GM21825 (cell line): ENCODE measurements at regions not wholly inside any gene's neighbourhood (a gene's known extent, or its start where the extent isn't known, plus 50 kb on each side); places are given as distances from the start of the nearest gene placed in this dataset.

Experiments
- ATAC-seq: cut with Tn5 transposase; IDR thresholded peaks from one replicate; pipeline ENCODE4 v1.9.1; 2021; ENCODE audit warnings: mild to moderate bottlenecking, moderate library complexity; ENCODE audit not compliant: unreplicated experiment

DNA sequence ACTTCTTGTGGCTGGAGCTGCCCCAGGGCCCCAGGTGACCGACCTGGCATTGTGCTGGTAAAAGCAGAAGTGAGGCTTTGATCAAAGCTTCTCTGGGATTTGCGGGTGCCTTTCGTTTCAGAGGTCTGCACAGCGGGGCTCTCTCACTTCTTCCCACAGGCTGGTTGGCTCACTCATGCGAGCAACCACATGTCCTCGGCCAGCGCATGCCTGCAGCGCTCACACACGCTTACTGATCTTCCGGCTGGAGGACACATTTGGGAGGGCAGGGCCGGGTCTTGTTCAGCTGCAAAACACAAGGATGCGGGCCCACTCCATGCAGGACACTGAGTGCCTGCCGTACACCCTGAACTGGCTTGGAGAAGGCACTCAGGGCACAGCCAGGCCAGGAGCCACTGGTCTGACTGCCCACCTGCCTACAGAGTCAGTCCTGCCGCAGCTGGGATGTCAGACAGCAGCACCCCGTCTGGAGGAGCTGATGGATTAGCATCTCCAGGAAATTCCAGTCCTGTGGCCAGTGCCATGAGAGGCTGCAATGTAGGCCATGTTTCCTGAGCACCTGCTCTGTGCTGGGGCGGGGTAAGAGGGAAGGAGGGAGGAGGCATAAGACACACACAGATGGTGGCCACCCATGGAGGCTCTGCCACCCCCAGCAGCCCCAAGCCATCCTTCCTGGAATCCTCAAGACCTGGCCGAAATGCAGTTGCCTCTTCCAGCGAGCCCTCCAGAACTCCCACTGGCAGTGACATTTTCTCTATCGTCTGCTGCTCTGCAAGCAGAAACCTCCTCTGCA lies 1383.2 kb downstream of the BRD1 start:
- ATAC-seq: no peak

GRCh38 chr22:48443680-48444079 lies 1384.0 kb downstream of the BRD1 start:
- no peak for ATAC-seq

GRCh38 chr22:48442663-48443062 lies 1385.0 kb downstream of the BRD1 start:
- ATAC-seq: no peak

GRCh38 chr22:48441553-48441850 lies 1386.2 kb downstream of the BRD1 start:
- no peak for ATAC-seq

GRCh38 chr22:48440673-48441552 lies 1386.8 kb downstream of the BRD1 start:
- no peak for ATAC-seq

GRCh38 chr22:48440176-48440575 lies 1387.5 kb downstream of the BRD1 start:
- no peak for ATAC-seq

DNA sequence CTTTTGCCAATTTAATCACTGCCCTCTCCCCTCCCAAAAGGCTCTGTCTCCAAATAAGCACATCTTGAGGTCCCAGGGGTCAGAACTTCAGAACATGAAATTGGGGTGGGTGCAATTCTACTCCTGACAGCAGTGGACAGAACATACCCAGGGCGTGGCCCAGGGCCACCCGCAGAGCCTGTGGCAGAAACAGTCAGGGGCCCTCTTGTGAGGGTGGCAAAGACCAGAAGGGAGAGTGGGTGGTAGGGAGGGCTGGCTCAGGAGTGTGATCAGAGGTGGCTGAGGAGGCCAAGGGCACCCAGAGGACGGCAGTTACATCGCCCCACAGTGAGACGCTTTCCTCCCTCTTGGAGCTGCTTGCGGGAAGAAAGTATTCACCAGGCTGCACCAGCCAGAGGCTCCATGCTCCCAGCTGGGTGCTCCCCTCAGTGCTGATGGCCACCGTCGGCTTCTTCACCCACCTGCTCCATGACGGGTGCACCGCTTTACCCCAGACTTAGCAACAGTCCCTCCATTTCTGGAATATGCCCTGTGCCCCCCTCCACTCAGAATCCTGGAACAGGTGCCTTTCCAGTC lies 1388.0 kb downstream of the BRD1 start:
- ATAC-seq: no peak

DNA sequence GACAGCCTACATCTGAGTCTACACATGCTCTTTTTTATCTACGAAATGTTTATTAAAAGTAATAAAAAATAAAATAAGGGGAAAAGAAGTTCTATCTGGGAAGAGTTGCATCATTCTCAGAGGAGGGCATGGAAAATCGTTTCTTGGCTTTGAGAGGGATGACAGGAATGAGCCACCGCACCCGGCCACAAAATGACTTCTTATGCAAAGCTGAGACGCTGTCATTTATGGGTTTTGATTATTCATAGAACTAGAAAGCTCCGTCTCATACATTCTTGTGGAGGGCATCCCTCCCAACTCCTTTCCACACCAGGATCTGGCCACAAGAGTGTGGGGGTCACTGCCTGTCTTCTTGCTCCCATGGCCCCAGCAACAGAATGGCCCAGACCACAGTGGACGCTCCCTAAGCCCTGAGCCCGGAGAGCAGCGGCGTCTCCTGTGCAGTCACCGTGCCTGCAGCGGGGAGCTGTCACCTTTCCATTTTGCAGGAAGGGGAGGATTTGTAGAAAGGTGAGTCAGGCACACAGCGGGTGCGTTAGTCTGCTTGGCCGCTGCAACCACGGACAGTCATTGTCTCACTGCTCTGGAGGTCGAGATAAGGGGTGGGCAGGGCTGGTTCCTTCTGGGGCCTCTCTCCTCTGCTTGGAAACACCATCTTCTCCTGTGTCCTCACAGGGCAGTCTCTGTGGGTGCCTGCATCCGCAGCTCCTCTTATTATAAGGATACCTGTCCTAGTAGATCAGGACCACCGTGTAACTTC lies 1388.7 kb downstream of the BRD1 start:
- ATAC-seq: no peak

DNA sequence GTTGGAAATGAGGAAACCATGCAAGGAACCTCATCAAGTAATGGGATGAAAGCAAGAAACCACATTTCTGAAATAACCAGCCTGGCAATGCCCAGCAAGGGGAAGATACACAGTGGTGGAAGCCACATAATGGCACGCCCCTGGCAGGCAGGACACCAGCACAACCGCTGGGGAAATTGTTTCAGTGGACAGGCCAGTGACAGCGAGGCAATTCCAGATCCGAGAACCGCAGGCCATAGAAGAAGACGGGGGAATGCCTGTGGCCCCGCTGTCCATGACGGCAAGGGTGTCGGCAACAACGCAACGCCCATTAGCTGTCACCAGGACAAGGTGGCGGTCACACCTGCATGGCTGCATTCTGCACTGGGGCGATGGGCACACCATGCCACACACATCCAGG lies 1389.6 kb downstream of the BRD1 start:
- no peak for ATAC-seq

DNA sequence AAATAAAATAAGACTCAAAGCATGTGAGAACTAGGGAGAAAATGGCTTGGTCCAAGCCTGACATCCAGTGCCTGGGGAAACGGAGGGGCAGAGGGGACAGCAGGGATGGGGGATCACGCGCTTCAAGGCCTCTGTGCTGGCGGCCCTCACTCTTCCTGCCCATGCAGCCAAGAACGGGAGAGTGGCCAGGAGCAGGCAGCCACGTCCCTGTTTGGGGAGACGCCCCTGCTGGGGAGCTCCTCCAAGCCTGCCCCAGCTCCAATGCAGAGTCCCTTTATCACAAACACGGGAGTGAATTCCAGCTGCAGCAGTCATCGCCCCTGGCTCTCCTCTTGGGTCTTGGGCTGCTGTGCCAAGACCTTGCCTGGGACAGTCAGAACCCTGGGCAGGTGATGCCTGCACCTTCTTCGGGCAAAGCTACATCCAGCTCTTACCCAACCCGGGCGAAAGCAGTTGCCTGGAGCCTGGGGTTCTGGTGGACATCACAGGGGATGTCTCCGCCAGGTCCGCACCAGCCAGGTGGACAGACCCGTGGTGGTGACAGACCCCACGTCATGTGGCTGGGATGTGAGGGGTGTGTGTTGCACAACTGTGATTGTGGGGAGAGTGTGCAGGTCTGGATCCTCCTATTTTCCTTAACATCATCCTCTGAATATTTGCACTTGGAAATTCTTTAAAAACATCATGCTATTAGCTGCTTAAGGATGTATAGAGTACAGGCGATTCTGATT lies 1391.3 kb downstream of the BRD1 start:
- no peak for ATAC-seq

GRCh38 chr22:48434868-48435250 lies 1392.8 kb downstream of the BRD1 start:
- no peak for ATAC-seq

- no peak for ATAC-seq
Measured at GRCh38 chr22:48434156-48434867, 1393.4 kb downstream of the BRD1 start.

- no peak for ATAC-seq
Measured at GRCh38 chr22:48433647-48434046, 1394.0 kb downstream of the BRD1 start.

DNA sequence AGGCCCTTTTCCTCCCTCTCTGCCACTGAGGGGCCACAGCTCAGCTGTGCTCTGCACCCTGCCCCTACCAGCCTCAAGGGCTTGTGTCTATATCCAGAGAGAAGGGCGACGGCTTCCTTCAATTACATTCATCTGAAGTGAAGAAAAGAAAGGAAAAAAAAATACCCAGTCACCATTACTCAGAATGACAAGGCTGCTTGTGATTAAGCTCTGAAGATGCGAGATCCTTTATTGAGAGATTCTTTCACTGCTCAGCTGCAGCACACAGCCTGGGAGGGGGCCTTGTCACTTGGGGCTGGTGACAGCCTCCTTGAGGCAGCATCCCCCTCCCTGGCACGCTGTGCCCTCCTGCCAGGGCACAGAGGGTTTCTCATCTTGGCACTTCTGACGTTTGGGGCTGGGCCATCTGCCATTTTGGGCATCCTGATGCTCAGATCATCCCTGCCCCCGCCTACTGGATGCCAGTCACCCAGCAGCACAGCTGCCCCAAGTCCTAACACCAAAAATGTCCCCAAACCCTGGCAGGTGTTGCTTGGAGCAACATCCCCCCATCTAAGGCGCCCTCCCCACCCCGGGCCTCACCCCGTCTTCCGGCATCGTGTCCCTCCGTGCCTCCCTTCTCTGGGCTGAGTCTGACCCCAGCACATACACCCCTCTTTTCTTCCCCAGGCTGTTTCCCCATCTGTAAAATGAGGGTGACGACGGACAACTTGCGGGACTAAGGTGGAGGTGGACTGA lies 1394.7 kb downstream of the BRD1 start:
- no peak for ATAC-seq

DNA sequence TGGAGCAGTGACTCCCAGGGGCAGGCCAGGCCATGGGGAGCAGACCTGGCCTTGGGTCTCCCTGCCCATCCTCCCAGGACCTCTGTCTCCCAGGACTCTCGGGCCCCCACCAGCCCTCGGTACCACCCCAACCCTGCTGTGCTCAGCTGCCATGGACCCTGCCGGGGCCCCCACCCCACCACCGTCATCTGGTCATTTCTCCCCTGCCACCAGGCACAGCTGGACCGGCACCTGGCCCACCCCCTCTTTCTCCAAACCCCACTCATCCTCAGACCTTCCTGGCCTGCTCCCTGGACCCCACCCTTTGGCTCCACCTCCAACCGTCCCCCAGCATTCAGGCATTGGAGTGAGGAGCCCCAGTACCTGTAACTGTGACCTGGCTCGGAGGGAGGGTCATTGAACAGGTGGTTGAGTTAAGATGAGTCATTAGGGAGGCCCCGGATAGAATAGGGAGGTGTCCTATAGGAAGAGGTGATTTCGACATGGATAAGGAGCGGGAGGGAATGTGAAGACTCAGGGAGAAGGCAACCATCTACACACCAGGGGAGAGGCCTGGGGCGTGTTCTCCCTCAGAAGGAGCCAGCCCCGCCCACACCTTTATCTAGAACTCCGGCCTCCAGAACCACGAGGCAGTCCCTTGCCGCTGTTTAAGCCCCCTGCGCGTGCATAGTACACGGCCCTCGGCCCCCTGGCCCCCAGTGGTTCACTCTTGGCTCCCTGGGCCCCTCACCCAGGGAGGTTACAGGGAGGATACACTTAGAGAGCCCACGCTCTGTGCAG lies 1395.9 kb downstream of the BRD1 start:
- ATAC-seq: no peak

- no peak for ATAC-seq
Measured at GRCh38 chr22:48431014-48431413, 1396.7 kb downstream of the BRD1 start.

DNA sequence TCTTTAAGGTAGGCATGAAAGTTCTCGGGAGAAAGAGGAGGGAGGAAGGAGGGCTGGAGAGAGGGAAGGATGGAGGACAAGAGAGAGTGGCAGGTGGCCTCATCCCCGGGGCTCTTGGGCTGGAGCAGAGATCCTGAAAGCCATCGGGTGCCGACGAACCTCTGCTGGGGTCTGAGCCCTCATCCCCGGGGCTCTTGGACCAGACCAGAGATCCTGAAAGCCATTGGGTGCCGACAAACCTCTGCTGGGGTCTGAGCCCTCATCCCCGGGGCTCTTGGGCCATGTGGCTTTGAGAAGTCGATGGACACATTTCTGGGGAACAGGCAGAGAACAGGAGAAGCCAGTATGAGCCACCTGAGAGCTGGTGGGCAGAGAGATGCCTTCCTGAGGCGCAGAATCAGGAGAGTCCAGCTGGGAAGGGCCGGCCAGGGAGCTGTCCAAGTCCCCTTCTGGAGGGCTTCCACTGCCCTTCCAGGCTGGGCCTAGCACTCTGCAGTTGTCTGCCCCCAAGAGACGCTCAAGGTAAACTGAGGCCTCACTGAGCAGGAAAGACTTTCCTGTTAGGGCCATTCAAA lies 1398.1 kb downstream of the BRD1 start:
- no peak for ATAC-seq
